Mammary epithelial cell (primary cell): ENCODE measurements at regions not wholly inside any gene's neighbourhood (a gene's known extent, or its start where the extent isn't known, plus 50 kb on each side); places are given as distances from the start of the nearest gene placed in this dataset.

Source experiments
- CTCF ChIP-seq, 2 donors: IDR thresholded peaks in 1 of 2; conservative IDR thresholded peaks in 1 of 2; 2 replicates each; pipeline ENCODE4 v1.5.1; 2011 to 2012; ENCODE audit warnings: inconsistent platforms in 2 of 2, low read length in 2 of 2, mild to moderate bottlenecking in 2 of 2, control low read depth in 1 of 2, low read depth in 1 of 2; ENCODE audit not compliant: insufficient read depth in 1 of 2; ENCODE audit errors: extremely low read depth in 1 of 2
- EZH2 ChIP-seq: IDR thresholded peaks from 2 replicates; pipeline ENCODE4 v1.6.1; 2012; ENCODE audit warnings: low read length, inconsistent platforms, borderline replicate concordance

- TF ChIP-seq CTCF (conservative IDR thresholded peaks at IDR 0.05 in 1 of 2, IDR thresholded peaks at IDR 0.05 in 1 of 2; ENCODE audit: extremely low read depth in 1 of 2, insufficient read depth in 1 of 2, low read depth in 1 of 2, low read length in 2 of 2) (no peak), EZH2 (no peak)
Observed at GRCh38 chr16:26715969-26716368, 350.8 kb upstream of the C16orf82 start.
